HG02588 (cell line): ENCODE measurements at regions not wholly inside any gene's neighbourhood (a gene's known extent, or its start where the extent isn't known, plus 50 kb on each side); places are given as distances from the start of the nearest gene placed in this dataset.
A peak's percentile ranks its signal among the peaks of the same experiment; 100 is the strongest.

ENCODE experiments used
- ATAC-seq: cut with Tn5 transposase; IDR thresholded peaks from one replicate; pipeline ENCODE4 v1.9.1; 2021; ENCODE audit warnings: mild to moderate bottlenecking, moderate library complexity; ENCODE audit not compliant: unreplicated experiment

- no peak for ATAC-seq
Measured at GRCh38 chrX:140848800-140849199, 139.2 kb downstream of the LINC00632 start.

GRCh38 chrX:140860718-140861117 is 141.7 kb upstream of the SPANXB1 start:
- ATAC-seq, result no peak

DNA sequence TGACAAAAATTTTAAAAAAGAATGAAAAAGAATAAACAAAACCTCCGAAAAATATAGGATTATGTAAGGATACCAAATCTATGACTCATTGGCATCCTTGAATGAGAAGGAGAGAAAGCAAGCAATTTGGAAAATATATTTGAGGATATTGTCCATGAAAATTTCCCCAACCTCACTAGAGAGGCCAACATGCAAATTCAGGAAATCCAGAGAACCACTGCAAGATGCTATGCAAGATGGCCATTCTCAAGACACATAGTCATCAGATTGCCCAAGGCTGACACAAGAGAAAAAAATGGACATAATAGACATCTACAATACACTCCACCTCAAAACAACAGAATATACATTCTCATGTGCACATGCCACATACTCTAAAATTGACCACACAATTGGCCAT is 135.9 kb upstream of the SPANXB1 start:
- no peak for ATAC-seq

DNA sequence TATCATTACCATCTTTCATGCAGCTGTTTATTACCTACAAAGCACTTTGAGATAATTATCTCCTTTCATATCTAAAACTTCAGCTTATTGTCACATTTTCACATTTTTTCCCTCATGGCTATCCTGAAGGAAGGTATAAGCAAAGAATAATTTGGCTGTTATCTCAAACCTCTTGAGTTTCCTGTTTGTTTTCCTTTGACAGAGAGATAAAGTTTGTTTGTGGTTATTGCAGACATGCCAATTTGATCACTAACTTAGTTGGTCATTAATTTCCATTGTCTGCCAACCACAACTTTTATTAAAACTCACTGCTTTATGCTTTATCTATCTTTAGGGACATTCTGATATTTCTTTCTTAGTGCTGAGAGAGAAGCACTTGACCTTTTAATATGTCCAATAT is 89.8 kb upstream of the SPANXB1 start:
- ATAC-seq, result no peak

GRCh38 chrX:140913802-140914501 is 88.4 kb upstream of the SPANXB1 start:
- no peak for ATAC-seq

DNA sequence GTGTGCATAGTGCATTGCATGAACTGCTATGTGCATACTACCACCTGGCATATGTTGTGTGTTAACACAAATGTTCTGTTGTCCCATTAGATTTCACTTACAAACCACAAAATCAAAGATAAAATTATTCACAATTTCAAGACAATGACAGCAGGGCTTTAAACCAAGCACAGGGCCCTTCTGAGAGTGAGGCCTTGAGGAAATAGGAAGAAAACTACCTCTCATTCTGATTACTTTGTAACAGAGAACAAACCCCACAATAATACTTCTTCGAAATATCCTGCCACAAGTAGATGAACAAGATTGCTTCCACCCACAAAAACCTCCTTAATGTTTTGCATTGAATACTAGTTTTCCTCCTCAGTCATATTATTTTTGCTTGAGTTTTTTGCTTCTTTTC is 85.5 kb upstream of the SPANXB1 start:
- ATAC-seq, result no peak

DNA sequence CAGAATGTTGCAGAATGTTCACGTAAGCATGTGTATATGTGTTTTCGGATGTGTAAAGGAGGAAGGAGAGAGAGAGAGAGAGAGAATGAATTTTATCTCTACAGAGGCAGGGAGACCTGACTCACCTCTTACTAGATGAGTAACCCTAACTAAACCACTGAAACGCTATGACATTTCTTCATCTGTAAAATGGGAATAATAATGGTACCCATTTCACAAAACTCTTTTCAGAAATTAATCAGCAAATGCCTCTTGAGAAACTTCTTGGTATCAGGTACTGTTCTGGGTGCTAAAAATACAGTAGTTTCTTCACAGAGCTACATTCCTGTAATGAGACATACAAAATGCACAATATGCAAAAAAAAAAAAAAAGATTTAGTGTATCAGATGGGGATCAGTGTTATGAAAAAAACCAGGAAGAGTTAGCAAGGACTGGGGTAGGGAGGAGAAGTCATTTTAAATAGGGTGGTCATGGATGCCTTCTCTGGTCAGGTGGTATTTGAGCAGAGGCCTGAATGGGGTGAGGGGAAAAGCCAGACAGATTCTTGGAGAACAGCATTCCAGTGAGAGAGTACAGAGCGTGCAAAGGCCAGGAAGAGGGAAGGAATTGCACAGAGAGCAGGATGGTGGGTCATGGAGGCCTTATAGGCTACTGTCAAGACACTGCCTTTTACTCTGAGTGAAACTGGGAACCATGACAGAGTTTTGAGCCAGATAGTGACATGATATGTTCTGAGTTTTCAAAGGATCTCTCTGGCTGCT is 84.9 kb upstream of the SPANXB1 start:
- no peak for ATAC-seq

GRCh38 chrX:140918398-140919038 is 83.9 kb upstream of the SPANXB1 start:
- ATAC-seq, result peak; percentile 82

GRCh38 chrX:140920416-140920815 is 82.0 kb upstream of the SPANXB1 start:
- no peak for ATAC-seq

DNA sequence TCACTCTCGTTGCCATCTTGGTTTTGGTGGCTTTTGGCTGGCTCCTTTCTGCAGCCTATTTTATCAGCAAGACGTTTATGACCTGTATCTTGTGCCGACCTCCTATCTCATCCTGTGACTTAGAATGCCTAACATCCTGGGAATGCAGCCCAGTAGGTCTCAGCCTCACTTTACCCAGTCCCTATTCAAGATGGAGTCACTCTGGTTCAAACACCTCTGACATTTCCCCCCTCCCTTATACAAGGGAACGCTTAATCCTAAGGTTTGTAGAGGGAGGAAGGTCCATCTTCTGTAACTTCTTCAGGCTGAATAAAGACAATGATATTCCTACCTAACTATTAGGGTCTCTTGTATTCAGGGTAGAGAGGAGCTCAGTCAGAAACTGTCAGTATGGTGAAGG is 79.3 kb upstream of the SPANXB1 start:
- no peak for ATAC-seq

DNA sequence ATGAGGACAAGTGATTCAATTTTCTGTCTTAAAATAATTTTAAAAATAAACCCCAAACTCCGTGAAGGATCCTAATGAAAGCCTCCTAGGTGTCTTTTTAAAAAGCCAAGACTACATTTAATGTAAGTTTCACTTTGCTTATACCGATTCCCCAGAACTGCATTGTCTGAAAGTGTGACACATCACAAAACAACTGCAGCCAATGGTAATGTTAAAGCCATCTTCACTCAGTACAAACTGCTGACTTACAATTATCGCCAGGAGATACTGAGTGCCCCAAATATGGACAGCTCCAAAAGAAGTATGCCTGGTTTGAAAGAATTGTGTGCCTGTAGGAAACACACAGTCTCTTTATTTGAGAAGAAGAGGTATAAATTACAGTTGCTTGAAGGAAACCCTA is 73.7 kb upstream of the SPANXB1 start:
- ATAC-seq, result no peak

- ATAC-seq, result no peak
Measured at GRCh38 chrX:140933016-140933415, 69.4 kb upstream of the SPANXB1 start.

DNA sequence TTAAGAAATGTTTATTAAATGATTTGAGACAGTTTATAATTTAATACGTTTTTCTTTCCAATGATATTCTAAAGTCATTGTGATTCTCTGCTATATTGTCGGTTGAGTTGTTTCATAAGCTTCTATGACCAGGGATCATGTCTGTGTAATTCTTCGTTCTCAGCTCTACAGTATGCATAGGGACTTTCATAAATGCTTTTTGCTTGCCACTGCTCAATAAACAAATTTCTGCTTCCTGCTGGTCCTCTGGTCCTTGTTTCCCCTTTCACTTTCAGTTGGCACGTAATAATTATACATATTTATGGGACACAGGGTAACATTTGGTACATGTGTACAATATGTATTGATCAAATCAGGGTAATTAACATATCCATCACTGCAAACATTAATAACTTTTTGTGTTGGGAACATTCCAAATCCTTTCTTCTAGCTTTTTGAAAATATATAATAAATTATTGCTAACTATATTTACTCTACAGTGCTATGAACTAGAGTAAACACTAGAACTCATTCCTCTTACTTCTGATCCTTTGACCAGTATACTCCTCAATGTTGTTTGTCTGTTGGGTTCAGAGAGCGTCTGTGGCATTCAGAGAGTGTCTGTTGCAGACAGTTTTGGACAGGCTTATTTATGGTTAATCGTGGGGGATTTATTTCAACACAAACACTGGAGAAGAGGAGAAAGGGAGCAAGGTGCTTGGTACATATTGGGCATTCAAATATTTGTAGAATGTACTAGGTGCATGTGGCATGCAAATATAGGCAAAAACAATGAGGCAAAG is 68.3 kb upstream of the SPANXB1 start:
- no peak for ATAC-seq

DNA sequence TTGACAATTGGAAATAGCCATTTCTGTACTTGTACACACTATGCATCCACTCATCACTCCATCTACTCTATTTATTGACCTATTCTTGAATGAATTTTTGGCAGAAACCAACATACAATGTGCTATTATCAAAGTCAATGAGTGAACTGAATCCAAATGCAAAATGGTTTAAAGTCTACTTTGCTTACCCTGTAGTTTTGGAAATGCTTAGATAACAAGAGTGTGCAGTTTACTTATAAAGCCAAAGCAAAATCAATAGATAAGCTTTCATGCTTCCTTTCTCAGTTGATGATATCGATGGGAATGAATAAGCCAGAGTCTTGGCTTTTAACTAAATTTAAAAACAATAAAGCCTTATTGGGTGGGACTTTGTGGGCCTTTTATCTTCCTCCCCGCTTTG is 58.9 kb upstream of the SPANXB1 start:
- ATAC-seq, result no peak

- no peak for ATAC-seq
Measured at GRCh38 chrX:140944710-140945109, 57.7 kb upstream of the SPANXB1 start.

- no peak for ATAC-seq
Measured at GRCh38 chrX:140948827-140949226, 53.6 kb upstream of the SPANXB1 start.

- ATAC-seq, result no peak
Measured at GRCh38 chrX:140949233-140949632, 53.2 kb upstream of the SPANXB1 start.
